H1 (cell line): ENCODE measurements at regions not wholly inside any gene's neighbourhood (a gene's known extent, or its start where the extent isn't known, plus 50 kb on each side); places are given as distances from the start of the nearest gene placed in this dataset.

Experiments used
- CTCF ChIA-PET: fragments of 300-600 bp; sonication (Branson Sonifier 250); formaldehyde crosslinking; loops from one replicate; lab custom pipeline; 2021; ENCODE audit not compliant: partially characterized antibody; lab: Charles Lee
- POLR2A ChIA-PET: fragments of 300-600 bp; sonication (Branson Sonifier 250); formaldehyde crosslinking; loops from one replicate; lab custom pipeline; 2021; ENCODE audit warnings: inconsistent platforms; ENCODE audit not compliant: partially characterized antibody; lab: Charles Lee
- DNase-seq, 2 experiments: peaks; one replicate each; pipeline versions ENCODE4 v3.0.0 to v3.0.0-alpha.2; 2010 to 2022; ENCODE audit warnings: low spot score in 2 of 2, low read depth in 1 of 2, mixed read lengths in 1 of 2
- FAIRE-seq: peaks from 2 replicates; lab custom pipeline; 2011; peaks lifted over from hg19 to GRCh38; lab: Jason Lieb, UNC
- H2AFZ ChIP-seq: 2 replicates; pipeline ENCODE4 v1.8.1; 2012; ENCODE audit warnings: low read length, inconsistent platforms
- H2AK5ac ChIP-seq: 2 replicates; pipeline ENCODE4 v1.6.1; 2013; ENCODE audit warnings: low read depth, low read length
- H2BK120ac ChIP-seq: replicated peaks from 2 replicates; pipeline ENCODE3; 2013; ENCODE audit warnings: low read depth, low read length, inconsistent platforms
- H2BK12ac ChIP-seq: 2 replicates; pipeline ENCODE4 v1.6.1; 2013; ENCODE audit warnings: low read depth, low read length
- H2BK15ac ChIP-seq: 2 replicates; pipeline ENCODE4 v1.6.1; 2013; ENCODE audit warnings: low read length
- H2BK20ac ChIP-seq: 2 replicates; pipeline ENCODE4 v1.6.1; 2013; ENCODE audit warnings: low read length
- H2BK5ac ChIP-seq: 2 replicates; pipeline ENCODE4 v1.6.1; 2013; ENCODE audit warnings: low read depth, low read length
- H3K14ac ChIP-seq: 2 replicates; pipeline ENCODE4 v1.6.1; 2013; ENCODE audit warnings: inconsistent platforms; ENCODE audit not compliant: insufficient read length
- H3K18ac ChIP-seq: 2 replicates; pipeline ENCODE4 v1.6.1; 2013; ENCODE audit warnings: low read length; ENCODE audit errors: extremely low read depth
- H3K23ac ChIP-seq: 2 replicates; pipeline ENCODE4 v1.6.1; 2013; ENCODE audit warnings: inconsistent platforms; ENCODE audit not compliant: insufficient read length
- H3K23me2 ChIP-seq: 2 replicates; pipeline ENCODE4 v1.6.1; 2013; ENCODE audit warnings: low read depth, low read length
- H3K27ac ChIP-seq: 2 replicates; pipeline ENCODE4 v1.6.1; 2011; ENCODE audit warnings: low read depth, low read length, inconsistent platforms
- H3K27me3 ChIP-seq, 4 experiments: replicated peaks in 1 of 4; 1 replicate in 1 of 4; 2 replicates in 3 of 4; pipeline versions ENCODE4 v1.6.1 to v1.8.1; 2011 to 2013; ENCODE audit warnings: low read length in 3 of 4, mild to moderate bottlenecking in 3 of 4, inconsistent platforms in 2 of 4, mixed read lengths in 2 of 4, moderate library complexity in 1 of 4; ENCODE audit not compliant: control insufficient read depth in 3 of 4, insufficient read depth in 3 of 4; ENCODE audit errors: extremely low read depth in 1 of 4
- H3K36me3 ChIP-seq, 4 experiments: 2 replicates each; pipeline versions ENCODE4 v1.6.1 to v1.8.1; 2011 to 2013; ENCODE audit warnings: mild to moderate bottlenecking in 4 of 4, low read length in 3 of 4, moderate library complexity in 2 of 4, control low read depth in 1 of 4, inconsistent platforms in 1 of 4; ENCODE audit not compliant: insufficient read depth in 4 of 4, control insufficient read depth in 2 of 4
- H3K4ac ChIP-seq: replicated peaks from 2 replicates; pipeline ENCODE3; 2013; ENCODE audit warnings: low read length, low read depth, mixed read lengths, inconsistent platforms; ENCODE audit not compliant: insufficient read length
- H3K4me1 ChIP-seq, 4 experiments: replicated peaks in 1 of 4; 1 replicate in 1 of 4; 2 replicates in 3 of 4; pipeline versions ENCODE4 v1.6.1 to v1.8.1; 2011 to 2013; ENCODE audit warnings: low read length in 3 of 4, inconsistent platforms in 2 of 4, mixed read lengths in 1 of 4; ENCODE audit not compliant: insufficient read depth in 4 of 4, control insufficient read depth in 3 of 4
- H3K4me2 ChIP-seq, 2 experiments: 2 replicates each; pipeline versions ENCODE4 v1.6.1 to v1.8.1; 2011 to 2013; ENCODE audit warnings: low read depth in 2 of 2, low read length in 2 of 2, control low read depth in 1 of 2, inconsistent platforms in 1 of 2, mild to moderate bottlenecking in 1 of 2; ENCODE audit not compliant: insufficient read depth in 1 of 2
- H3K4me3 ChIP-seq, 4 experiments: fragments of 200-600, 300-600 bp in 1 of 4; sonication (generic), shearing (Covaris generic), sonication (Bioruptor Twin) in 1 of 4; 2 replicates each; pipeline versions ENCODE4 v1.5.1 to v1.8.1; 2011 to 2016; ENCODE audit warnings: low read length in 4 of 4, low read depth in 3 of 4, control low read depth in 2 of 4, inconsistent platforms in 2 of 4, mild to moderate bottlenecking in 2 of 4, mixed read lengths in 1 of 4, moderate library complexity in 1 of 4; ENCODE audit not compliant: insufficient read depth in 2 of 4; ENCODE audit errors: extremely low read depth in 1 of 4
- H3K56ac ChIP-seq: replicated peaks from 2 replicates; pipeline ENCODE3; 2013; ENCODE audit warnings: low read depth, mild to moderate bottlenecking, mixed read lengths, low read length, inconsistent platforms; ENCODE audit not compliant: insufficient read length
- H3K79me1 ChIP-seq: 2 replicates; pipeline ENCODE4 v1.6.1; 2013; ENCODE audit warnings: low read depth, low read length, control low read depth
- H3K79me2 ChIP-seq, 2 experiments: 2 replicates each; pipeline versions ENCODE4 v1.6.1 to v1.8.1; 2012 to 2013; ENCODE audit warnings: low read length in 2 of 2, mild to moderate bottlenecking in 2 of 2, inconsistent platforms in 1 of 2; ENCODE audit not compliant: insufficient read depth in 2 of 2, control insufficient read depth in 1 of 2
- H3K9ac ChIP-seq, 4 experiments: replicated peaks in 1 of 4; 1 replicate in 1 of 4; 2 replicates in 3 of 4; pipeline versions ENCODE4 v1.6.1 to v1.8.1; 2011 to 2013; ENCODE audit warnings: low read depth in 3 of 4, low read length in 3 of 4, control low read depth in 2 of 4, mild to moderate bottlenecking in 2 of 4, moderate library complexity in 2 of 4, inconsistent platforms in 1 of 4; ENCODE audit errors: extremely low read depth in 1 of 4
- H3K9me3 ChIP-seq, 2 experiments: 2 replicates each; pipeline versions ENCODE4 v1.6.1 to v1.8.1; 2012 to 2013; ENCODE audit warnings: mild to moderate bottlenecking in 2 of 2, moderate library complexity in 2 of 2, control low read depth in 1 of 2, inconsistent platforms in 1 of 2, low read depth in 1 of 2, low read length in 1 of 2, mixed read lengths in 1 of 2; ENCODE audit not compliant: insufficient read depth in 2 of 2
- H4K20me1 ChIP-seq, 2 experiments: replicated peaks in 1 of 2; 2 replicates each; pipeline versions ENCODE3 to v1.8.1; 2011 to 2013; ENCODE audit warnings: inconsistent platforms in 2 of 2, low read length in 2 of 2, mild to moderate bottlenecking in 1 of 2; ENCODE audit not compliant: insufficient read depth in 2 of 2, control insufficient read depth in 1 of 2
- H4K5ac ChIP-seq: 2 replicates; pipeline ENCODE4 v1.6.1; 2013; ENCODE audit warnings: low read length, low read depth, mixed read lengths, inconsistent platforms; ENCODE audit not compliant: insufficient read length
- H4K8ac ChIP-seq: 2 replicates; pipeline ENCODE4 v1.8.0; 2013; ENCODE audit warnings: mild to moderate bottlenecking, moderate library complexity, low read length, inconsistent platforms; ENCODE audit not compliant: insufficient read depth; ENCODE audit errors: extremely low read depth
- H4K91ac ChIP-seq: replicated peaks from 2 replicates; pipeline ENCODE3; 2013; ENCODE audit warnings: low read length, mixed read lengths, inconsistent platforms; ENCODE audit not compliant: insufficient read length
- BCL11A ChIP-seq, 2 experiments: IDR thresholded peaks; one replicate each; pipeline ENCODE4 v1.6.1; 2011; ENCODE audit warnings: low read depth in 2 of 2, low read length in 2 of 2, mild to moderate bottlenecking in 2 of 2
- CBX5 ChIP-seq: fragments of 300-800, 300-1000 bp; sonication (generic); IDR thresholded peaks from 2 replicates; pipeline ENCODE4 v1.7.1; 2016; ENCODE audit warnings: antibody characterized with exemption, low read length, low read depth
- CBX8 ChIP-seq: fragments of 300-800, 300-1000 bp; sonication (generic); IDR thresholded peaks from 2 replicates; pipeline ENCODE4 v1.7.1; 2016; ENCODE audit warnings: low read depth, low read length, borderline replicate concordance
- HDAC2 ChIP-seq, 2 experiments: fragments of 300-600 bp in 1 of 2; sonication (generic) in 1 of 2; IDR thresholded peaks; 2 replicates each; pipeline ENCODE4 v1.6.1; 2011 to 2012; ENCODE audit warnings: low read depth in 2 of 2, low read length in 2 of 2, mild to moderate bottlenecking in 2 of 2, moderate library complexity in 2 of 2, borderline replicate concordance in 1 of 2, inconsistent platforms in 1 of 2
- JUND ChIP-seq: IDR thresholded peaks from 2 replicates; pipeline ENCODE4 v1.6.1; 2011; ENCODE audit warnings: mild to moderate bottlenecking, improper control_type of control experiment, low read length
- SIN3A ChIP-seq, 2 experiments: IDR thresholded peaks in 1 of 2; conservative IDR thresholded peaks in 1 of 2; 2 replicates each; pipeline ENCODE4 v1.6.1; 2011 to 2012; ENCODE audit warnings: low read length in 2 of 2, improper control_type of control experiment in 1 of 2, low read depth in 1 of 2, mild to moderate bottlenecking in 1 of 2
- TCF12 ChIP-seq: IDR thresholded peaks from 2 replicates; pipeline ENCODE4 v1.6.1; 2011; ENCODE audit warnings: low read depth, mild to moderate bottlenecking, low read length
- WGBS, 2 experiments: shearing (Covaris generic) in 1 of 2; methylation state at CpG; one replicate each; pipeline versions ENCODE4 v1.1.6 to v1.1.7; 2013 to 2015; ENCODE audit warnings: low lambda C conversion rate in 2 of 2, mixed read lengths in 2 of 2, inconsistent platforms in 1 of 2, low coverage in 1 of 2, missing lambda C conversion rate in 1 of 2; ENCODE audit not compliant: insufficient replicate concordance in 2 of 2, insufficient coverage in 1 of 2, insufficient read length in 1 of 2; ENCODE audit errors: extremely low coverage in 1 of 2, missing lambda C conversion rate in 1 of 2; 5-methylcytosine and 5-hydroxymethylcytosine counted together

GRCh38 chr2:180799141-180799540 is 181.3 kb upstream of the UBE2E3 start:
- no peaks in the 10 kb centered on the region for H3K23me2 ChIP-seq
- no peaks in the 10 kb centered on the region for H4K20me1 ChIP-seq
- no peaks in the 10 kb centered on the region for H3K79me2 ChIP-seq
- H3K4ac ChIP-seq = no peak overlapping the region
- no peak overlapping the region for H4K8ac ChIP-seq
- no peaks in the 10 kb centered on the region for H3K9me3 ChIP-seq
- H3K14ac ChIP-seq = no peak overlapping the region
- H2BK5ac ChIP-seq = no peak overlapping the region
- H3K18ac ChIP-seq = no peak overlapping the region
- H2AK5ac ChIP-seq = no peak overlapping the region
- H2BK12ac ChIP-seq = no peak overlapping the region
- H3K36me3 ChIP-seq = no peaks in the 10 kb centered on the region
- CTCF ChIA-PET = no interaction called here
- H3K4me1 ChIP-seq = no peaks in the 10 kb centered on the region
- no peak for FAIRE-seq
- H3K4me3 ChIP-seq = no peak overlapping the region
- H2BK20ac ChIP-seq = no peak overlapping the region
- no peak overlapping the region for H2BK15ac ChIP-seq
- WGBS, 2 experiments = 100% methylated on average over 1 of the region's 1 CpG; no CpG with 5 or more reads in 1 of the 2 experiments
- H3K27me3 ChIP-seq = no peaks in the 10 kb centered on the region
- H3K4me2 ChIP-seq = no peak overlapping the region
- H4K5ac ChIP-seq = no peak overlapping the region
- H2AFZ ChIP-seq = no peak overlapping the region
- no peak overlapping the region for H3K56ac ChIP-seq
- H2BK120ac ChIP-seq = no peak overlapping the region
- no peak overlapping the region for H3K9ac ChIP-seq
- no peaks in the 10 kb centered on the region for H3K79me1 ChIP-seq
- POLR2A ChIA-PET = no interaction called here
- H3K23ac ChIP-seq = no peak overlapping the region
- no peak overlapping the region for H3K27ac ChIP-seq
- no peak overlapping the region for H4K91ac ChIP-seq
- no peak for DNase-seq
- TF ChIP-seq TCF12 (no peak), CBX5 (no peak), SIN3A (conservative IDR thresholded peaks at IDR 0.05 in 1 of 2, IDR thresholded peaks at IDR 0.05 in 1 of 2; ENCODE audit: low read depth in 1 of 2, low read length in 2 of 2) (no peak), CBX8 (no peak), HDAC2 (IDR thresholded peaks at IDR 0.05; ENCODE audit: borderline replicate concordance in 1 of 2, low read depth in 2 of 2, low read length in 2 of 2) (no peak), BCL11A (IDR thresholded peaks at IDR 0.05; ENCODE audit: low read depth in 2 of 2, low read length in 2 of 2) (no peak), JUND (no peak)
